Left renal pelvis (tissue), 4 donors: ENCODE measurements at regions not wholly inside any gene's neighbourhood (a gene's known extent, or its start where the extent isn't known, plus 50 kb on each side); places are given as distances from the start of the nearest gene placed in this dataset.

ENCODE experiments used
- DNase-seq, 4 donors: peaks; one replicate each; pipeline ENCODE4 v3.0.0-alpha.2; 2013; ENCODE audit warnings: low read depth in 4 of 4, low spot score in 3 of 4

DNA sequence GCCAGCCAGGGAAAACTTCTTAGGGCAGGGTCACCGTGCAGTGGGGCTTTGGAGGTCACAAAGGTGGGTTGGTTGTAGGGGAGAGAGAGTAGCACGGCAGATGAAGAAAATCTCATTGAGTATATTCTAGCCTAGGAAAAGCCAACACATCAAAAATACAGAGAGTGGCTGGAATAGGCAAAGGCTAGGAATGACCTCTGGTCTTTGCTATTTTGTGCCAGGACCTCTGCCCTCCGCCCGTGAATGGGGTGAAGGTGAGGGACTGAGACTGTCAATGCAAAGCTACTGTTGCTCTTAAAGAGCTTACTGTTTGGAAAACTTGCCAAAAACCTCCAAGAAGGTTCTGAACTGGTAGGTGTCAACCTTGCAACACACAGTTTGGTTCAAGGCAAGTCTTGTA is 346.7 kb downstream of the CDH26 start:
- DNase-seq = no peak

- no peak for DNase-seq
Observed at GRCh38 chr20:60306105-60306504, 347.9 kb downstream of the CDH26 start.

GRCh38 chr20:60306551-60306950 is 348.3 kb downstream of the CDH26 start:
- no peak for DNase-seq

DNA sequence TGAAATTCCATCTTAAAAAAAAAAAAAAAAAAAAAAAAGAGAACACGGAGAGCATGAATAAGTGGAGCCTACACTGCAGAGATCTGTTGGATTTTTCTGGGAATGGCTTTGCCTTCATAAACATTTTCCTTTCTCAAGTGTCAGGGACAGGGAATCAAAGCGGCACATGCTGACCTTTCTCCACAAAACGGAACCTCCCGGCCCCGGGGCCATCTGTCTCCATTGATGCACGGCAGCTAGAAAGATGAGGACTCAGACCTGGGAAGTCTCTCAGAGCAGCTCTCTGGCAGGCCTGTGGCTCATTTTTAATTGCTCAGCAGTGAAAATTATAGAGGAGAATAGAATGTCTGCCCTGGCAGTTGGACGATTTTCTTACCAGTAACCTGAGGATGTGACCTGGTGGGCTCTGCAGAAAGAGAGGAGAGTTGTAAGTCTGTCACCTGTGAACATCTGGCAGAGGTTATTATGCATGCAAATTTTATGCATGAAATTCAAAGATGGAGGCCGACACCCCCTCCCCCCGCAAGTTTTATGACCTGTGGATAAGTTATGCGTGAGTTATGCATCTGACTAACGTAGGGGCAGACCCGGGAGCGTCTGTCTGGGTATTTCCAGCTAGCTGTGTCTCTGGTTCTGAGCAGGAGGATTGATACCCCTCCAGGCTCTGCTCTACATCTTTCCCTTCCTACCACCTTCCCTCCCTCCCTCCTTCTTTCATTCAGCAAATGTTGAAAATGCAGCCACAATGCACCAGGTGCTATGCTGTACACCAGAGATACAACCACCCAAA is 352.5 kb downstream of the CDH26 start:
- no peak for DNase-seq

GRCh38 chr20:60313191-60313590 is 355.0 kb downstream of the CDH26 start:
- DNase-seq = no peak

GRCh38 chr20:60313614-60314013 is 355.4 kb downstream of the CDH26 start:
- no peak for DNase-seq

- DNase-seq = no peak
Observed at GRCh38 chr20:60314727-60315126, 356.5 kb downstream of the CDH26 start.

- DNase-seq = no peak
Observed at GRCh38 chr20:60316476-60317158, 358.4 kb downstream of the CDH26 start.

DNA sequence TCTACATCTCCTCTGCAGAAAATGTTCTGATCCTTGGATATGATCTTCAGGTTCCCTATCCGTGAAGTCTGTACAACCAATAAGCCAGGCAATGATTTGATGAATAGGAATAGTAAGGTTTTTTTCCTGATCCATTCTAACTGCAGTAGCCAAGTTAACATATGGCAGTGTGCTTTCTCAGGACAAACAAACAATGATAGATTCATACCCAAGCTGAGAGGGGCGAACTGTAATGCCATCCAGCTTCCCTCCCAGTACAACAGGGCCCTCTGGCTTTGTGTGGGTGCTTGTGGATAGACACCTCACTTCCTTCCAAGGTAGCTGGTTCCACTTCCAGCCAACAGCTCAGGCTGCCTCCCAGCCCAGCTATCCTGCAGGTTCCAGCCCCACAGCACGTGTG is 359.2 kb downstream of the CDH26 start:
- DNase-seq = no peak

DNA sequence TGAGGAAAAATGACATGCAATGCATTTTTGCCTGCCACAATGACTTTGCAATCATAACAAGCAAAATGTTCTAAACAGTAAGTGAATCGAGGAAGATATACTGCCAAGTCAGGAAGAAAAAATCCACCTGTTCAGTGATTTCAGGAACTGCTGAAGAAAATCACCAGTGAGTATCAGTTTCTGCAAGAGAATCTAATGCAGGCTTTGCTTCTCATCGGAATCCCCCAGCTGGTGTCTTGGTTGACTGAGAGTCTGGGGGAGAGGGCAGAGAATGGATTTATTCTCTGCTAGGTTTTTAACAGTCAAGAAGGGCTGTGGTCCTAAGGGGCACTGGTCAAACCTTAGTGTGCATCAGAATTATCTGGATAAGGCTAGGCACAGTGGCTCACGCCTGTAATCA is 363.4 kb downstream of the CDH26 start:
- DNase-seq = no peak

DNA sequence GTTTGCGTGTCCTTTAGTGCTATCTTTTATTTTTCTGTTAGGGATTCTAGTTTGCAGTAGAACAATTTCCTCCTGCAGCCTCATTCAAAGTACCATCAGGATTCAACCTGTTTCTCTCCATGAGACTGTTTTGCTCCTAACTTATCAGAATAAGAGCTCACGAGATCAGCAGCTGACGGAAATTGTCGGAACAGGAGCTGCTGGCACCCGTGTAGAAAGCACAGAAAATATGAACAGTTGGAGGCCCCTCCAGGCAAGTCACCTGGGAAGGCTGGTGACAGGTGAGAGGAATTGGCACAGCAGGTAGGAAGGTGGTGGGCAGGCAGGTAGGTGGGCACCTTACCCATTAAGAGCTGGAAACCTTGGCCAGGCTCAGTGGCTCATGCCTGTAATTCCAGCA is 368.6 kb downstream of the CDH26 start:
- DNase-seq = no peak

DNA sequence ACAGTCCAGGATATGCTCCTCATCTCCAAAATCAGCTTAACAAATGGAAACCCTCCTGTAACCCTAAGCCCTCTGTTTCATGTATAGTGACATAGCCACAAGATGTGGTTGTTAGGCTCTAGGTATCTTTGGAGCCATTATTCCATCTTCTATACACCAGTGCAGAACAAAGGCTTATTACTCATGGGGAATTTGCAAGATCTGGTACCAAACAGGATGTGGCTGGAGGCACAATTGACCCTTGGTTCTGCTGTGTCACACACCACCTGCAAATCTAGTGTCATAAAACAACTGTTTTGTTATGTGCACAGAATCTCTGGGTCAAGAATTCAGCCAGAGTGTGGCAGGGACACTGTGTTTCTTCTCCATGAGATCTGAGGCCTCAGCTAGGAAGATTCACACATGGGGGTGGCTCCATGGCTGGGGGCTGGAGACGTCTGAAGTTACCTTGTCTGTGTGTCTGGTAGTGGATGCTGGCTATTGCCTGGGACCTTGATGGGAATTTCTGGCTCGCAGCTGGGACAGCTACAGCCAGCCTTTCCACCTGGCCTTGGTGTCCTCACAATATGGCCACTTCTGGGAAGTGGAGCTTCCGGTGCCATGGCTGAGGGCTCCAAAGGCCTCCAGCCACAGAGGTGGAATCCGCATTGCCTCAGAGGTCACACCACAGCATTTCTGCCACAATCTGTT is 369.9 kb downstream of the CDH26 start:
- no peak for DNase-seq

DNA sequence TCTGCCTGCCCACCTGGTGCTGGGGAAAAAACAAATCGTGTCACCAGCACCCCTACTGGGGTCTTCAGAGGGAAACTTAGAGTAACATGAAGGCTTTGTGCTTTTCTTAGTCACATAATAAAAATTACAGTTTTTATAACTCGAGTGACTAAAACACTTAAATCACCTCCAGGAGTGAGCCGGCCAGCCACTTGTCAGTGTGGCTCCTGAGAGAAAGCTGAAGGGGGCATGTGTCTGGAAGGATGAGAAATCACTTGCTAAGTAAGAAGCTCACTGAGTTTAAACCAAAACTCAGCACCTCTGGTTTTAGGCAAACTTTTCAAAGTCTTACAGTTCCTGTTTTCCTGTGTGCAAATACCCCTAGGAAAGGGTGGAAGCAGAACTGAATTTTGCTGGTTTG is 372.2 kb downstream of the CDH26 start:
- DNase-seq = no peak

DNA sequence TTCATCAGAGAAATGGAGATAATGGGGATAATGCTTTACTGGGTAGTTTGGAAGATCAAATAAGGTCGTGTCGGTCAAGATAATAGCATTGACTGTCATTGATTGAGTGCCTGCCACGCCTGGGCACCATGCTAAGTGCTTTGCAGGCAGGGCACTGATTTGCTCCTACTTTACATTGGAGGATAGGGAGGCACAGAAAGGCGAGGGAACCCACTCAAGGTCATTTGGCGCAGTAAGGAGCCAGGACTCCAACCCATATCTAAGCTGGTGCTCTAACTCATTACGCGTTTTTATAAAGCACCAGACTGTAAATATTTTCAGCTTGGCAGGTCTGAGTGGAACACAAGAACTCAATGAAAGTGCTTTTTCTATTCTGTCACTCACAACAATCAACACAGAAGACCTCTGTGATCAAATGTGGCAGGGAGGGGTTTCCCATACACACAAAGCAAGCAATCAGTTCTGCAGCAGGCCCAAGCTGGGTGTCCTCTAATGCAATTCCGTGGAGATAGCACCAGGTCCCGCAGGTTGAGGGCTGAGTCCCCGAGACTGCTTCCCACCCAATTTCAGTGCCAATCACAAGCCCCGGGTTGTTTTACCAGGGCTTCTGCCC is 373.6 kb downstream of the CDH26 start:
- DNase-seq = no peak

DNA sequence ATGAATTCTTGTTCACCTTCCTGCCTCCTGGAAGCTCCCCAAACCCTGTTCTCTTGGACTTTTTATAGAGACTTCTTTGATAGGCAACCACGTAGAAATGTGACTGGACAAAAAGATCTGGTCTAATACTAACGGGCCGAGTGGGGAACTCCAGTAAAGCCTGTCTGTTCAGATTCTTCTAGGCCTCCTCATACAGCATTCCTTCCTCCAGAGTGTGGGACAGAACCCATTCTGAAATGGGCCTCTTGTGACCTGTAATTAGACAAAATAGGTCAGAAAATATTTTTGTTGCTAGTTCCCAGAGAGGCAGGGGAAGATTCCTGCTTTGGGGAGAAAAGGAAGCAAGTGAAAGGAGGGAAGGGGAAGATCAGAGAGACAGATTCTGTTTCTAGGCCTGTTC is 374.3 kb downstream of the CDH26 start:
- DNase-seq = no peak

GRCh38 chr20:60334911-60335310 is 376.7 kb downstream of the CDH26 start:
- no peak for DNase-seq

DNA sequence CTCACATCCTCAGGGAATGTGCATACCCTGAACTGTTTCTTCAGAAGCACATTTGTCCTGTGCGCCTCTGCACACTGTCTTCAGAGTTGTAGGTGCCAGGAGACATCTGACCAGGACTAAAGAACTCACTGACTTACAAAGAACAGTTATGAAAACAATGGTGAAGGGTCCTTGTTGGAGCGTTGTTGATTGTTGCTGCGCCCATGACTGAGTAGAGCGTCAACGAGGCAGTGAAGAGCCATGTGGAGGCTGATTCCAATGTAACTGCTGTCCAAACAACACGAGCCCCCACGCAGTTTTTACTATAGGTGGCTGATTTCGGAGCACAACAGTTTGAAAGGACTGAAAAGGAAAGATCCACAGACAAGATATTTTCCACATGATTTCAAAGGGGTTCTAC is 380.3 kb downstream of the CDH26 start:
- DNase-seq = no peak

- no peak for DNase-seq
Observed at GRCh38 chr20:60339738-60340137, 381.5 kb downstream of the CDH26 start.

DNA sequence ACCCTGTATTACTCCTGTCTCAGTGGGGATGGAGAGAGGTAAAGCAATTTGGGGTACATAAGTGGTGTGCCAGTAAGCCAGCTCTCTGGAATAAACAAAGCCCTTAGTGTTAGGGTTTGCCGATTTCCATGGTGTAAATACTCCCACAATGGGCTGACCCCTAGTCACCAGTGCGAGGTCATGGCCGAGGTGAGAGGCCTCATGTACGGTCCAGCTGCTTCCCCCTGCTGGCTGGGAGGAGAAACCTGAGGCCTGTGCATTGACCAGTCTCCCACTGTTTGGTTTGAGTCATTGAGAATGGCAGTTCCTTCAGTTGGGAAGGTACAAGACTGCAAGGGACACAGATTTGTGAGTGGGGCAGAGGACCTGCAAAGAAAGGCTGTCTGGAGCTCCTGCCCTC is 382.0 kb downstream of the CDH26 start:
- DNase-seq = no peak

DNA sequence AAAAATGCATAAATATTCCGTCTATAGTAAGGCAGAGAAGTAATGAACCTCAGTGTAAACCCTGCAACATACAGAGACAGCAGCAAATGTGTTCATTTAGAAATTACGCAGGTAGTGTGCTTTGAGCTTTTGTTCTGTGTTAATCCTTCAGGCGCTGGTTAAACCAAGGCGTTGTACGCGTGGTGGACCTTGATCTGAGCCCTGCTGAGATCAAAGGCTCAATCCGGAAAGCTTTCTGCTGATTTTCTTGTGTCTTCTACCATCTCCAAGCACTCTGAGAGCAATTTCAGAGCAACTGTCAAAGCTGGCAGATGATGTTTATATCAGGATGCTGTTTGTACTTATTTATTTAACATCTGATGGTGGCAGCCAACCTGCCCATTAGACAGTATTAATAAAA is 382.8 kb downstream of the CDH26 start:
- DNase-seq = no peak

DNA sequence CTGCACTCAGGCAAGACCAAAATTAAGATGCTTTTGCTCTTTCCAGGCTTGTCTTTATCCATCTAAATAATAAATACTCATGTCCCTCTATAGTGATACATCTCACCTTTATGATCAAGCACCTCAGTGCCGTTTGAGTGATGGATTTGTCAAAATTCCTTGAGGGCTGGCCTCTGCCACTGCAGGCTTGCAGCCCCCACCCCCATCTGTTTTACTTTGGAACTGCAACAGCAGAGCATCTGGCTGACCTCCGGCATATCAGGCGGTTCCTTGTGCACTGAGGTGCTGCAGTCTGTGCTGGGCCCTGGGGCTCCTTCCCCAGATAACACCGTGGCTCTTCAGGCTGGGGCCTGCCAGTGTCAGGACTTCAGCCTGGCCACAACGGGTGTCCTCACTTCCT is 386.9 kb downstream of the CDH26 start:
- DNase-seq = no peak
